ENCODE measurements at regions not wholly inside any gene's neighbourhood (a gene's known extent, or its start where the extent isn't known, plus 50 kb on each side); places are given as distances from the start of the nearest gene placed in this dataset.

GRCh38 chr3:77887611-77888010 lies 847.7 kb downstream of the ROBO2 start:
- TF ChIP-seq CTCF (IDR thresholded peaks at IDR 0.05) (no peak), POLR2AphosphoS5 (IDR thresholded peaks at IDR 0.05) (no peak), POLR2A (IDR thresholded peaks at IDR 0.05) (no peak), EP300 (IDR thresholded peaks at IDR 0.05; ENCODE audit: low read depth) (no peak)

Measured in transverse colon (tissue), 4 donors.